WTC11 (cell line): ENCODE measurements at regions not wholly inside any gene's neighbourhood (a gene's known extent, or its start where the extent isn't known, plus 50 kb on each side); places are given as distances from the start of the nearest gene placed in this dataset.

Source experiments
- ATAC-seq: fragments of 200-7000 bp; cut with Tn5 transposase; 2 replicates; pipeline ENCODE4 v1.10.0; 2021; ENCODE audit warnings: mild to moderate bottlenecking, moderate library complexity
- CTCF ChIA-PET: fragments of 300-600 bp; sonication (Branson Sonifier 250); formaldehyde crosslinking; loops from one replicate; lab custom pipeline; 2021; ENCODE audit warnings: antibody characterized with exemption; lab: Charles Lee
- POLR2A ChIA-PET: fragments of 350-600 bp; sonication (Branson Sonifier 250); formaldehyde crosslinking; loops from one replicate; lab custom pipeline; 2021; ENCODE audit warnings: antibody characterized with exemption; lab: Charles Lee
- DNase-seq: peaks from one replicate; pipeline ENCODE4 v3.0.0; 2021; ENCODE audit warnings: low spot score
- H3K27ac Mint-ChIP-seq: 2 replicates; pipeline ENCODE4 v1.8.0; 2021; ENCODE audit warnings: mixed read lengths
- H3K27me3 Mint-ChIP-seq: 2 replicates; pipeline ENCODE4 v1.8.0; 2021; ENCODE audit warnings: low read depth, mild to moderate bottlenecking, moderate library complexity, mixed read lengths
- H3K36me3 Mint-ChIP-seq: 2 replicates; pipeline ENCODE4 v1.8.0; 2021; ENCODE audit warnings: mixed read lengths
- H3K4me1 Mint-ChIP-seq: 2 replicates; pipeline ENCODE4 v1.8.0; 2022; ENCODE audit warnings: mixed read lengths
- H3K4me3 Mint-ChIP-seq: 2 replicates; pipeline ENCODE4 v1.8.0; 2021; ENCODE audit warnings: mild to moderate bottlenecking, moderate library complexity, mixed read lengths
- H3K9me3 Mint-ChIP-seq: 2 replicates; pipeline ENCODE4 v1.8.0; 2021; ENCODE audit warnings: mixed read lengths
- E2F5 ChIP-seq: sonication (generic); formaldehyde crosslinking; IDR thresholded peaks from 2 replicates; pipeline ENCODE4 v1.8.1; 2022; ENCODE audit warnings: mild to moderate bottlenecking, moderate library complexity, missing genetic modification reagents
- ETV6 ChIP-seq: sonication (generic); formaldehyde crosslinking; IDR thresholded peaks from 2 replicates; pipeline ENCODE4 v1.8.1; 2022; ENCODE audit warnings: mild to moderate bottlenecking, missing genetic modification reagents
- HMGA2 ChIP-seq: fragments of 250-450 bp; sonication (Bioruptor Pico); IDR thresholded peaks from 2 replicates; pipeline ENCODE4 v1.4.0; 2021; ENCODE audit warnings: mild to moderate bottlenecking, moderate library complexity
- IRF1 ChIP-seq: sonication (generic); formaldehyde crosslinking; IDR thresholded peaks from 2 replicates; pipeline ENCODE4 v1.8.0; 2023; ENCODE audit warnings: missing genetic modification reagents
- IRF2 ChIP-seq: sonication (generic); formaldehyde crosslinking; IDR thresholded peaks from 2 replicates; pipeline ENCODE4 v1.8.0; 2022; ENCODE audit warnings: low read depth, missing genetic modification reagents, borderline replicate concordance
- KAT7 ChIP-seq: sonication (generic); formaldehyde crosslinking; IDR thresholded peaks from 2 replicates; pipeline ENCODE4 v1.8.1; 2023; ENCODE audit warnings: missing genetic modification reagents, mild to moderate bottlenecking, borderline replicate concordance
- PRRX2 ChIP-seq: fragments of 250-450 bp; sonication (Bioruptor Pico); IDR thresholded peaks from 2 replicates; pipeline ENCODE4 v1.8.0; 2021; ENCODE audit warnings: mild to moderate bottlenecking
- RORB ChIP-seq: fragments of 250-450 bp; sonication (Bioruptor Pico); IDR thresholded peaks from 2 replicates; pipeline ENCODE4 v1.9.0; 2021; ENCODE audit warnings: mild to moderate bottlenecking
- SMAD4 ChIP-seq: sonication (generic); formaldehyde crosslinking; IDR thresholded peaks from 2 replicates; pipeline ENCODE4 v1.8.0; 2022; ENCODE audit warnings: mild to moderate bottlenecking, missing genetic modification reagents
- TEAD1 ChIP-seq: sonication (generic); formaldehyde crosslinking; IDR thresholded peaks from 2 replicates; pipeline ENCODE4 v1.8.0; 2022; ENCODE audit warnings: mild to moderate bottlenecking, missing genetic modification reagents
- TP53 ChIP-seq: sonication (generic); formaldehyde crosslinking; IDR thresholded peaks from 2 replicates; pipeline ENCODE4 v1.8.1; 2023; ENCODE audit warnings: mild to moderate bottlenecking, missing genetic modification reagents
- USF1 ChIP-seq: sonication (generic); formaldehyde crosslinking; IDR thresholded peaks from 2 replicates; pipeline ENCODE4 v1.8.0; 2022; ENCODE audit warnings: mild to moderate bottlenecking, missing genetic modification reagents
- ZNF138 ChIP-seq: sonication (generic); formaldehyde crosslinking; conservative IDR thresholded peaks from 2 replicates; pipeline ENCODE4 v1.8.1; 2022; ENCODE audit warnings: mild to moderate bottlenecking, moderate library complexity, missing genetic modification reagents
- ZNF219 ChIP-seq: sonication (generic); formaldehyde crosslinking; IDR thresholded peaks from 2 replicates; pipeline ENCODE4 v1.8.0; 2023; ENCODE audit warnings: missing genetic modification reagents, mild to moderate bottlenecking, borderline replicate concordance
- ZNF263 ChIP-seq: sonication (generic); formaldehyde crosslinking; IDR thresholded peaks from 2 replicates; pipeline ENCODE4 v1.8.1; 2022; ENCODE audit warnings: low read depth, mild to moderate bottlenecking, moderate library complexity, missing genetic modification reagents
- ZNF423 ChIP-seq: fragments of 250-450 bp; sonication (Bioruptor Pico); IDR thresholded peaks from 2 replicates; pipeline ENCODE4 v2.1.2; 2022; ENCODE audit warnings: mild to moderate bottlenecking, moderate library complexity
- TF ChIP-seq, protein P1 (sequence below): sonication (generic); formaldehyde crosslinking; IDR thresholded peaks from 2 replicates; pipeline ENCODE4 v1.8.1; 2023; ENCODE audit warnings: mild to moderate bottlenecking, moderate library complexity, missing genetic modification reagents
- TF ChIP-seq, protein P2 (sequence below): fragments of 250-450 bp; sonication (Bioruptor Pico); IDR thresholded peaks from 2 replicates; pipeline ENCODE4 v1.9.0; 2021; ENCODE audit warnings: mild to moderate bottlenecking, borderline replicate concordance
- TF ChIP-seq, protein P3 (sequence below): fragments of 250-450 bp; sonication (Bioruptor Pico); IDR thresholded peaks from 2 replicates; pipeline ENCODE4 v1.9.0; 2021; ENCODE audit warnings: mild to moderate bottlenecking
- TF ChIP-seq, protein P4 (sequence below): sonication (generic); formaldehyde crosslinking; IDR thresholded peaks from 2 replicates; pipeline ENCODE4 v1.8.1; 2023; ENCODE audit warnings: mild to moderate bottlenecking, missing genetic modification reagents

DNA sequence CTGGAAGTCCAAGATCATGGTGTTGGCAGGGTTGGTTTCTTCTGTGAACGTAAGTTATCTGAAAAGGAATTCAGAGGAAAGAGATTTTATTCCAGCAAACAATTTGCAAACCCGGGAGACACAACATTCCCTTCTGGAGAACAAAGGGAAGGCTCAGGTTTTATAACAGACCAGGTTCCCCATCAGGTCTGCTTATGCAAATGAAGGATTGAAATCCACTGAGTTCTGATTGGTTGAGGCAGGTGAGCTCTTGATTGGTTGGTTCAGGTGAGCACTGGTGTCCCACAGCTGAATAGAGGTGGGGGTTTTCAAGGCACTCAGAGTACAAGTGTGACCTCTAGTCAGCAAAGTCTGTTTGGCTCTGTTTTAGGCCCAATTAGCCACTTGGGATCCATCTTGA is 1306.8 kb downstream of the TBC1D22A start:
- Mint-ChIP-seq H3K4me3 (no peak overlapping the region), H3K4me1 (peaks cover 36% of the 10 kb centered on the region), H3K36me3 (peaks cover 15% of the 10 kb centered on the region), H3K9me3 (peaks cover 28% of the 10 kb centered on the region), H3K27me3 (peaks cover 2% of the 10 kb centered on the region), H3K27ac (no peak overlapping the region)
- ATAC-seq (no peak), DNase-seq (no peak)
- ChIA-PET CTCF (no interaction called here), POLR2A (no interaction called here)
- TF ChIP-seq RORB (CRISPR knock-in tag) (no peak), PRRX2 (CRISPR knock-in tag) (no peak), ZNF263 (no peak), ETV6 (CRISPR knock-in tag) (no peak)
- TF ChIP-seq, protein P1, sequence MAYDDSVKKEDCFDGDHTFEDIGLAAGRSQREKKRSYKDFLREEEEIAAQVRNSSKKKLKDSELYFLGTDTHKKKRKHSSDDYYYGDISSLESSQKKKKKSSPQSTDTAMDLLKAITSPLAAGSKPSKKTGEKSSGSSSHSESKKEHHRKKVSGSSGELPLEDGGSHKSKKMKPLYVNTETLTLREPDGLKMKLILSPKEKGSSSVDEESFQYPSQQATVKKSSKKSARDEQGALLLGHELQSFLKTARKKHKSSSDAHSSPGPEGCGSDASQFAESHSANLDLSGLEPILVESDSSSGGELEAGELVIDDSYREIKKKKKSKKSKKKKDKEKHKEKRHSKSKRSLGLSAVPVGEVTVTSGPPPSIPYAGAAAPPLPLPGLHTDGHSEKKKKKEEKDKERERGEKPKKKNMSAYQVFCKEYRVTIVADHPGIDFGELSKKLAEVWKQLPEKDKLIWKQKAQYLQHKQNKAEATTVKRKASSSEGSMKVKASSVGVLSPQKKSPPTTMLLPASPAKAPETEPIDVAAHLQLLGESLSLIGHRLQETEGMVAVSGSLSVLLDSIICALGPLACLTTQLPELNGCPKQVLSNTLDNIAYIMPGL (CRISPR knock-in tag): no peak
- TF ChIP-seq, protein P2, sequence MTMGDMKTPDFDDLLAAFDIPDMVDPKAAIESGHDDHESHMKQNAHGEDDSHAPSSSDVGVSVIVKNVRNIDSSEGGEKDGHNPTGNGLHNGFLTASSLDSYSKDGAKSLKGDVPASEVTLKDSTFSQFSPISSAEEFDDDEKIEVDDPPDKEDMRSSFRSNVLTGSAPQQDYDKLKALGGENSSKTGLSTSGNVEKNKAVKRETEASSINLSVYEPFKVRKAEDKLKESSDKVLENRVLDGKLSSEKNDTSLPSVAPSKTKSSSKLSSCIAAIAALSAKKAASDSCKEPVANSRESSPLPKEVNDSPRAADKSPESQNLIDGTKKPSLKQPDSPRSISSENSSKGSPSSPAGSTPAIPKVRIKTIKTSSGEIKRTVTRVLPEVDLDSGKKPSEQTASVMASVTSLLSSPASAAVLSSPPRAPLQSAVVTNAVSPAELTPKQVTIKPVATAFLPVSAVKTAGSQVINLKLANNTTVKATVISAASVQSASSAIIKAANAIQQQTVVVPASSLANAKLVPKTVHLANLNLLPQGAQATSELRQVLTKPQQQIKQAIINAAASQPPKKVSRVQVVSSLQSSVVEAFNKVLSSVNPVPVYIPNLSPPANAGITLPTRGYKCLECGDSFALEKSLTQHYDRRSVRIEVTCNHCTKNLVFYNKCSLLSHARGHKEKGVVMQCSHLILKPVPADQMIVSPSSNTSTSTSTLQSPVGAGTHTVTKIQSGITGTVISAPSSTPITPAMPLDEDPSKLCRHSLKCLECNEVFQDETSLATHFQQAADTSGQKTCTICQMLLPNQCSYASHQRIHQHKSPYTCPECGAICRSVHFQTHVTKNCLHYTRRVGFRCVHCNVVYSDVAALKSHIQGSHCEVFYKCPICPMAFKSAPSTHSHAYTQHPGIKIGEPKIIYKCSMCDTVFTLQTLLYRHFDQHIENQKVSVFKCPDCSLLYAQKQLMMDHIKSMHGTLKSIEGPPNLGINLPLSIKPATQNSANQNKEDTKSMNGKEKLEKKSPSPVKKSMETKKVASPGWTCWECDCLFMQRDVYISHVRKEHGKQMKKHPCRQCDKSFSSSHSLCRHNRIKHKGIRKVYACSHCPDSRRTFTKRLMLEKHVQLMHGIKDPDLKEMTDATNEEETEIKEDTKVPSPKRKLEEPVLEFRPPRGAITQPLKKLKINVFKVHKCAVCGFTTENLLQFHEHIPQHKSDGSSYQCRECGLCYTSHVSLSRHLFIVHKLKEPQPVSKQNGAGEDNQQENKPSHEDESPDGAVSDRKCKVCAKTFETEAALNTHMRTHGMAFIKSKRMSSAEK (CRISPR knock-in tag): no peak
- TF ChIP-seq, protein P3, sequence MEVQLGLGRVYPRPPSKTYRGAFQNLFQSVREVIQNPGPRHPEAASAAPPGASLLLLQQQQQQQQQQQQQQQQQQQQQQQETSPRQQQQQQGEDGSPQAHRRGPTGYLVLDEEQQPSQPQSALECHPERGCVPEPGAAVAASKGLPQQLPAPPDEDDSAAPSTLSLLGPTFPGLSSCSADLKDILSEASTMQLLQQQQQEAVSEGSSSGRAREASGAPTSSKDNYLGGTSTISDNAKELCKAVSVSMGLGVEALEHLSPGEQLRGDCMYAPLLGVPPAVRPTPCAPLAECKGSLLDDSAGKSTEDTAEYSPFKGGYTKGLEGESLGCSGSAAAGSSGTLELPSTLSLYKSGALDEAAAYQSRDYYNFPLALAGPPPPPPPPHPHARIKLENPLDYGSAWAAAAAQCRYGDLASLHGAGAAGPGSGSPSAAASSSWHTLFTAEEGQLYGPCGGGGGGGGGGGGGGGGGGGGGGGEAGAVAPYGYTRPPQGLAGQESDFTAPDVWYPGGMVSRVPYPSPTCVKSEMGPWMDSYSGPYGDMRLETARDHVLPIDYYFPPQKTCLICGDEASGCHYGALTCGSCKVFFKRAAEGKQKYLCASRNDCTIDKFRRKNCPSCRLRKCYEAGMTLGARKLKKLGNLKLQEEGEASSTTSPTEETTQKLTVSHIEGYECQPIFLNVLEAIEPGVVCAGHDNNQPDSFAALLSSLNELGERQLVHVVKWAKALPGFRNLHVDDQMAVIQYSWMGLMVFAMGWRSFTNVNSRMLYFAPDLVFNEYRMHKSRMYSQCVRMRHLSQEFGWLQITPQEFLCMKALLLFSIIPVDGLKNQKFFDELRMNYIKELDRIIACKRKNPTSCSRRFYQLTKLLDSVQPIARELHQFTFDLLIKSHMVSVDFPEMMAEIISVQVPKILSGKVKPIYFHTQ (CRISPR knock-in tag): no peak

GRCh38 chr22:48068323-48068885 is 1306.0 kb downstream of the TBC1D22A start:
- H3K27me3 Mint-ChIP-seq: peaks cover 2% of the 10 kb centered on the region
- H3K27ac Mint-ChIP-seq: no peak overlapping the region
- peaks cover 28% of the 10 kb centered on the region for H3K4me1 Mint-ChIP-seq
- POLR2A ChIA-PET: no interaction called here
- H3K9me3 Mint-ChIP-seq: peaks cover 21% of the 10 kb centered on the region
- ATAC-seq (no peak), DNase-seq (no peak)
- TF ChIP-seq IRF2 (CRISPR knock-in tag) (no peak), SMAD4 (no peak), KAT7 (CRISPR knock-in tag) (no peak), E2F5 (CRISPR knock-in tag) (no peak), HMGA2 (no peak), ZNF219 (CRISPR knock-in tag) (no peak), ZNF138 (no peak), ZNF423 (CRISPR knock-in tag) (no peak), TEAD1 (CRISPR knock-in tag) (no peak), USF1 (CRISPR knock-in tag) (no peak), TP53 (CRISPR knock-in tag) (no peak), IRF1 (no peak)
- TF ChIP-seq, protein P3 (CRISPR knock-in tag): no peak
- TF ChIP-seq, protein P4, sequence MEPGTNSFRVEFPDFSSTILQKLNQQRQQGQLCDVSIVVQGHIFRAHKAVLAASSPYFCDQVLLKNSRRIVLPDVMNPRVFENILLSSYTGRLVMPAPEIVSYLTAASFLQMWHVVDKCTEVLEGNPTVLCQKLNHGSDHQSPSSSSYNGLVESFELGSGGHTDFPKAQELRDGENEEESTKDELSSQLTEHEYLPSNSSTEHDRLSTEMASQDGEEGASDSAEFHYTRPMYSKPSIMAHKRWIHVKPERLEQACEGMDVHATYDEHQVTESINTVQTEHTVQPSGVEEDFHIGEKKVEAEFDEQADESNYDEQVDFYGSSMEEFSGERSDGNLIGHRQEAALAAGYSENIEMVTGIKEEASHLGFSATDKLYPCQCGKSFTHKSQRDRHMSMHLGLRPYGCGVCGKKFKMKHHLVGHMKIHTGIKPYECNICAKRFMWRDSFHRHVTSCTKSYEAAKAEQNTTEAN: no peak
- peaks cover 13% of the 10 kb centered on the region; the same call in 1 of the 2 replicates for H3K36me3 Mint-ChIP-seq
- H3K4me3 Mint-ChIP-seq: no peak overlapping the region
- CTCF ChIA-PET: no interaction called here
